ENCODE measurements at regions not wholly inside any gene's neighbourhood (a gene's known extent, or its start where the extent isn't known, plus 50 kb on each side); places are given as distances from the start of the nearest gene placed in this dataset.

GRCh38 chr3:106190296-106190695 lies 321.5 kb upstream of the CBLB start:
- H3K4me1 ChIP-seq: no peaks in the 10 kb centered on the region
- H3K4me3 ChIP-seq: no peak overlapping the region
- H3K36me3 ChIP-seq: no peaks in the 10 kb centered on the region
- ATAC-seq (no peak), DNase-seq (no peak), FAIRE-seq (no peak)
- H3K27ac ChIP-seq: no peak overlapping the region
- 36 to 51% methylated on average over 2 of the region's 2 CpGs for WGBS, 2 donors
- H3K9me3 ChIP-seq: no peaks in the 10 kb centered on the region
- intact Hi-C loops (cut with DNase I): no loop called here
- TF ChIP-seq, protein P1, sequence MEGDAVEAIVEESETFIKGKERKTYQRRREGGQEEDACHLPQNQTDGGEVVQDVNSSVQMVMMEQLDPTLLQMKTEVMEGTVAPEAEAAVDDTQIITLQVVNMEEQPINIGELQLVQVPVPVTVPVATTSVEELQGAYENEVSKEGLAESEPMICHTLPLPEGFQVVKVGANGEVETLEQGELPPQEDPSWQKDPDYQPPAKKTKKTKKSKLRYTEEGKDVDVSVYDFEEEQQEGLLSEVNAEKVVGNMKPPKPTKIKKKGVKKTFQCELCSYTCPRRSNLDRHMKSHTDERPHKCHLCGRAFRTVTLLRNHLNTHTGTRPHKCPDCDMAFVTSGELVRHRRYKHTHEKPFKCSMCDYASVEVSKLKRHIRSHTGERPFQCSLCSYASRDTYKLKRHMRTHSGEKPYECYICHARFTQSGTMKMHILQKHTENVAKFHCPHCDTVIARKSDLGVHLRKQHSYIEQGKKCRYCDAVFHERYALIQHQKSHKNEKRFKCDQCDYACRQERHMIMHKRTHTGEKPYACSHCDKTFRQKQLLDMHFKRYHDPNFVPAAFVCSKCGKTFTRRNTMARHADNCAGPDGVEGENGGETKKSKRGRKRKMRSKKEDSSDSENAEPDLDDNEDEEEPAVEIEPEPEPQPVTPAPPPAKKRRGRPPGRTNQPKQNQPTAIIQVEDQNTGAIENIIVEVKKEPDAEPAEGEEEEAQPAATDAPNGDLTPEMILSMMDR (IDR thresholded peaks at IDR 0.05): no peak
- no peaks in the 10 kb centered on the region for H3K27me3 ChIP-seq

DNA sequence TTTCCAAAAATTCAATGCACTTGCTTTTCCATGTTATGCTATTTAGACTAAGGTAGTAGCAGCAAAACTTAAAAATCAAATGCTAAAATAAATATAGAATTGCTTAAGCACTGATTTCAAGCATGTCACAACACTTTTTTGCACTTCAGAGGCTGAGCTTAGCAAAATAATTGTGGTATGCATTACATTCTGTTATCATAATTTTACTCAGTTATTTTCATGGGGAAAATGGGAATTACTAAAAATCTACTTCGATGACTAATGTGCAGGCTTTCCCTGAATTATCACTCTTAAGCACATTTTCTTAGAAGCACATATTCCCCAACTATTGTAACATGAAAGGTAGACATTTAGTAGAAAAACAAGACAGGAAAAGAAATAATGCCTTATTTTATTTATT lies 322.4 kb upstream of the CBLB start:
- no peak overlapping the region for H3K4me3 ChIP-seq
- H3K4me1 ChIP-seq: no peaks in the 10 kb centered on the region
- H3K27ac ChIP-seq: no peak overlapping the region
- FAIRE-seq: no peak
- 63 to 73% methylated on average over 1 of the region's 1 CpG for WGBS, 2 donors
- no peaks in the 10 kb centered on the region for H3K27me3 ChIP-seq
- H3K9me3 ChIP-seq: no peaks in the 10 kb centered on the region
- H3K36me3 ChIP-seq: no peaks in the 10 kb centered on the region
- intact Hi-C loops (cut with DNase I): no loop called here
- ATAC-seq: no peak
- no peak for DNase-seq
- TF ChIP-seq, protein P1 (IDR thresholded peaks at IDR 0.05): no peak

GRCh38 chr3:106191913-106192312 lies 323.1 kb upstream of the CBLB start:
- no peaks in the 10 kb centered on the region for H3K27me3 ChIP-seq
- no peak overlapping the region for H3K27ac ChIP-seq
- H3K4me3 ChIP-seq: no peak overlapping the region
- H3K9me3 ChIP-seq: no peaks in the 10 kb centered on the region
- intact Hi-C loops (cut with DNase I): no loop called here
- TF ChIP-seq, protein P1 (IDR thresholded peaks at IDR 0.05): no peak
- no peaks in the 10 kb centered on the region for H3K36me3 ChIP-seq
- FAIRE-seq (no peak), DNase-seq (no peak), ATAC-seq (no peak)
- H3K4me1 ChIP-seq: no peaks in the 10 kb centered on the region
- WGBS, 2 donors: 56 to 57% methylated on average over 3 of the region's 3 CpGs

DNA sequence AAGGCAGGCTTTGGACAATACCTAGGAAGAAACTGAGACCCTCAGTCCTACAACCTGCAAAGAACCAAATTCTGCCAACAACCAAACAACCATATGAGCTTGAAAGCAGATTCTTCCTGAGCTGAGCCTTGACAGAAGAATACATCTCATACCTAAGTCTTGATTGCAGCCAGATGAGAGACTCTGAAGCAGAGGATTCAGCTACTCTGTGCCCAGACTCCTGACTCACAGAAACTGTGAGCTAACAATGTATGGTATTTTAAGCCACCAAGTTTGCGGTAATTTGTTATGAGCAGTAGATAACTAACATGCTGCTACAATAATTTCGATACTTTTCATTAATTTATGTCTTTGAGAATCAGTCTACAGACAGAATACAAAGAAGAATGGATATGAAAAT lies 325.1 kb upstream of the CBLB start:
- H3K4me3 ChIP-seq: no peak overlapping the region
- FAIRE-seq (no peak), ATAC-seq (no peak)

GRCh38 chr3:106194726-106195125 lies 325.9 kb upstream of the CBLB start:
- intact Hi-C loops (cut with DNase I): no loop called here
- H3K4me3 ChIP-seq: no peak overlapping the region
- FAIRE-seq (no peak), ATAC-seq (no peak), DNase-seq (no peak)
- H3K27ac ChIP-seq: no peak overlapping the region
- no peaks in the 10 kb centered on the region for H3K9me3 ChIP-seq
- no peaks in the 10 kb centered on the region for H3K36me3 ChIP-seq
- no peaks in the 10 kb centered on the region for H3K27me3 ChIP-seq
- H3K4me1 ChIP-seq: no peaks in the 10 kb centered on the region
- TF ChIP-seq, protein P1 (IDR thresholded peaks at IDR 0.05): no peak
- WGBS, 2 donors: 52 to 71% methylated on average over 1 of the region's 1 CpG

More for the DNA sequence above, 325.1 kb upstream of the CBLB start:
- intact Hi-C loops (cut with DNase I): no loop called here
- no peaks in the 10 kb centered on the region for H3K36me3 ChIP-seq
- H3K27me3 ChIP-seq: no peaks in the 10 kb centered on the region
- no peaks in the 10 kb centered on the region for H3K4me1 ChIP-seq
- TF ChIP-seq, protein P1 (IDR thresholded peaks at IDR 0.05): no peak
- H3K9me3 ChIP-seq: no peaks in the 10 kb centered on the region
- no peak for DNase-seq
- no peak overlapping the region for H3K27ac ChIP-seq
- 60 to 80% methylated on average over 2 of the region's 2 CpGs for WGBS, 2 donors

Measured in pancreas (tissue), 10 donors.